T-cell (primary cell): ENCODE measurements at regions not wholly inside any gene's neighbourhood (a gene's known extent, or its start where the extent isn't known, plus 50 kb on each side); places are given as distances from the start of the nearest gene placed in this dataset.
"Not testable (repeated sequence)": the region's sequence is repeated elsewhere in the genome, so short reads cannot be mapped to it uniquely, and the experiment has no call there.

Source experiments
- ATAC-seq, 4 experiments: fragments of 200-7000 bp in 3 of 4; fragments of 150-1000 bp in 1 of 4; cut with Tn5 transposase; replicated peaks in 1 of 4; 1 replicate in 3 of 4; 2 replicates in 1 of 4; pipeline ENCODE4 v1.10.0; 2021; ENCODE audit warnings: moderate library complexity in 3 of 4, mild to moderate bottlenecking in 2 of 4, moderate number of reproducible peaks in 1 of 4
- CTCF ChIA-PET, 2 donors: fragments of 300-600 bp; sonication (Branson Sonifier 250); formaldehyde crosslinking; loops; one replicate each; lab custom pipeline; 2022; ENCODE audit warnings: antibody characterized with exemption in 2 of 2; lab: Charles Lee
- POLR2A ChIA-PET, 2 donors: fragments of 300-600 bp; sonication (Branson Sonifier 250); formaldehyde crosslinking; loops; one replicate each; lab custom pipeline; 2022; ENCODE audit warnings: antibody characterized with exemption in 2 of 2; lab: Charles Lee
- DNase-seq, 35 experiments: peaks; one replicate each; pipeline versions ENCODE4 v3.0.0 to v3.0.0-alpha.2; 2013 to 2023
- H3K27ac ChIP-seq: one replicate; pipeline ENCODE4 v1.5.1; 2013; ENCODE audit warnings: low read length
- H3K27me3 ChIP-seq, 2 experiments: replicated peaks in 1 of 2; 1 replicate in 1 of 2; 2 replicates in 1 of 2; pipeline versions ENCODE4 v1.6.1 to v1.7.0; 2013; ENCODE audit warnings: low read length in 1 of 2, mixed read lengths in 1 of 2; ENCODE audit not compliant: control insufficient read depth in 2 of 2, insufficient read depth in 2 of 2; ENCODE audit errors: extremely low read depth in 1 of 2
- H3K36me3 ChIP-seq, 2 donors: 1 replicate in 1 of 2; 2 replicates in 1 of 2; pipeline versions ENCODE4 v1.6.1 to v1.7.0; 2013; ENCODE audit warnings: low read length in 1 of 2; ENCODE audit not compliant: control insufficient read depth in 2 of 2, insufficient read depth in 1 of 2; ENCODE audit errors: extremely low read depth in 1 of 2
- H3K4me1 ChIP-seq, 2 experiments: 1 replicate in 1 of 2; 2 replicates in 1 of 2; pipeline versions ENCODE4 v1.6.1 to v1.7.0; 2013; ENCODE audit warnings: low read length in 2 of 2, mixed read lengths in 1 of 2; ENCODE audit not compliant: insufficient read depth in 2 of 2, control insufficient read depth in 1 of 2; ENCODE audit errors: extremely low read depth in 1 of 2
- H3K4me3 ChIP-seq, 2 donors: 1 replicate in 1 of 2; 2 replicates in 1 of 2; pipeline versions ENCODE4 v1.5.1 to v1.7.0; 2013; ENCODE audit warnings: mild to moderate bottlenecking in 2 of 2, low read length in 1 of 2, moderate library complexity in 1 of 2; ENCODE audit not compliant: control insufficient read depth in 1 of 2; ENCODE audit errors: extremely low read depth in 1 of 2
- H3K9me3 ChIP-seq: 2 replicates; pipeline ENCODE4 v1.7.0; 2013
- H3K27ac Mint-ChIP-seq, 2 donors: one replicate each; pipeline ENCODE4 v1.8.0; 2020 to 2021; ENCODE audit warnings: mild to moderate bottlenecking in 2 of 2, mixed read lengths in 2 of 2
- H3K27me3 Mint-ChIP-seq, 2 donors: one replicate each; pipeline ENCODE4 v1.8.0; 2021 to 2022; ENCODE audit warnings: mixed read lengths in 2 of 2
- H3K36me3 Mint-ChIP-seq: one replicate; pipeline ENCODE4 v1.8.0; 2021; ENCODE audit warnings: mixed read lengths
- H3K4me1 Mint-ChIP-seq, 3 donors: one replicate each; pipeline ENCODE4 v1.8.0; 2020 to 2022; ENCODE audit warnings: mixed read lengths in 3 of 3, mild to moderate bottlenecking in 1 of 3
- H3K4me3 Mint-ChIP-seq, 3 donors: one replicate each; pipeline ENCODE4 v1.8.0; 2020 to 2022; ENCODE audit warnings: mild to moderate bottlenecking in 3 of 3, mixed read lengths in 3 of 3, moderate library complexity in 3 of 3
- H3K9me3 Mint-ChIP-seq, 3 donors: one replicate each; pipeline ENCODE4 v1.8.0; 2020 to 2022; ENCODE audit warnings: mixed read lengths in 3 of 3
- WGBS: methylation state at CpG from one replicate; pipeline ENCODE4 v1.1.5; 2013; ENCODE audit warnings: missing lambda C conversion rate; ENCODE audit not compliant: insufficient coverage; 5-methylcytosine and 5-hydroxymethylcytosine counted together

DNA sequence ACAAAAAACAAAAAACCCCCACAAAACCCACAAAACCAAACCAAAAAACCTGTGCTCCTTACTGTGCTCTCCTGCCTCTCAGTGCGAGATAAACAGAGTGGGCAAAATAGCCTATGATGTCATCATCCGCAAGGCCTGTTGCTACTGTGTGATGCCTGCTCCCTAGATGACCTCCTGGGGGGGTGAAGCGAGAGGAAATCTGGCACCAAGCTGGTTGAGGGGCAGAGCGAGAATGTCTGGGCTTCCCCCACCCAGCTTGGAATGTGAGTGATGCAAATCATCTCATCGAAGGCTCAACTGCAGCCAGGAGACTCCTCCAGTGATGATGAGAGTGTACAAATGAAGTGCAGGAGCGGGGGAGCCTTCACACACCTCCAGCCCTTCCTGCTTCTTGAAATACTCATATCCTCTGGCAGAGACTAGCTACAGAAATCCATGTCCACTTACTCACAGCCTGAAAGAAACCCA, 57.7 kb upstream of the MAP4K3 start:
- Mint-ChIP-seq H3K27me3 (no peaks in the 10 kb centered on the region), H3K4me1 (peaks cover 0 to 10% (median 2%) of the 10 kb centered on the region in 3 donors), H3K27ac (no peak overlapping the region), H3K4me3 (no peak overlapping the region), H3K9me3 (peaks cover 0 to 4% (median 2%) of the 10 kb centered on the region in 3 donors), H3K36me3 (peaks cover 3% of the 10 kb centered on the region)
- 86% methylated on average over 4 of the region's 6 CpGs for WGBS
- Histone ChIP-seq H3K9me3 (no peaks in the 10 kb centered on the region), H3K4me1 (no peaks in the 10 kb centered on the region), H3K36me3 (no peaks in the 10 kb centered on the region), H3K27ac (no peak overlapping the region), H3K4me3 (no peak overlapping the region), H3K27me3 (no peaks in the 10 kb centered on the region)
- ChIA-PET CTCF (no interaction called here), POLR2A (no interaction called here)
- ATAC-seq (no peak), DNase-seq (no peak)

- Histone ChIP-seq H3K27ac (no peak overlapping the region), H3K27me3 (no peaks in the 10 kb centered on the region), H3K4me1 (no peaks in the 10 kb centered on the region), H3K9me3 (no peaks in the 10 kb centered on the region), H3K36me3 (no peaks in the 10 kb centered on the region), H3K4me3 (no peak overlapping the region)
- H3K36me3 Mint-ChIP-seq, result no peaks in the 10 kb centered on the region
- H3K27ac Mint-ChIP-seq, result no peak overlapping the region
- no peak for DNase-seq
- CTCF ChIA-PET, result no interaction called here
- WGBS, result no CpG with 5 or more reads among the region's 3 CpGs
- peaks cover 3 to 5% of the 10 kb centered on the region in 2 donors for H3K27me3 Mint-ChIP-seq
- peaks cover 2 to 6% (median 4%) of the 10 kb centered on the region in 3 donors for H3K9me3 Mint-ChIP-seq
- H3K4me1 Mint-ChIP-seq, result peaks cover 0 to 6% (median 0%) of the 10 kb centered on the region in 3 donors
- no peak for ATAC-seq
- no peak overlapping the region for H3K4me3 Mint-ChIP-seq
- POLR2A ChIA-PET, result no interaction called here
Measured at GRCh38 chr2:39497082-39497801, 60.2 kb upstream of the MAP4K3 start.

- H3K4me1 ChIP-seq, H3K36me3 Mint-ChIP-seq, H3K9me3 ChIP-seq, DNase-seq, H3K27me3 ChIP-seq, H3K27ac Mint-ChIP-seq, ATAC-seq, H3K4me3 Mint-ChIP-seq, H3K36me3 ChIP-seq, H3K4me3 ChIP-seq, CTCF ChIA-PET, H3K27ac ChIP-seq, H3K4me1 Mint-ChIP-seq, H3K9me3 Mint-ChIP-seq, POLR2A ChIA-PET, H3K27me3 Mint-ChIP-seq: not testable (repeated sequence)
- WGBS, result no CpG with 5 or more reads among the region's 5 CpGs
Measured at GRCh38 chr2:39498176-39498575, 61.1 kb upstream of the MAP4K3 start.

DNA sequence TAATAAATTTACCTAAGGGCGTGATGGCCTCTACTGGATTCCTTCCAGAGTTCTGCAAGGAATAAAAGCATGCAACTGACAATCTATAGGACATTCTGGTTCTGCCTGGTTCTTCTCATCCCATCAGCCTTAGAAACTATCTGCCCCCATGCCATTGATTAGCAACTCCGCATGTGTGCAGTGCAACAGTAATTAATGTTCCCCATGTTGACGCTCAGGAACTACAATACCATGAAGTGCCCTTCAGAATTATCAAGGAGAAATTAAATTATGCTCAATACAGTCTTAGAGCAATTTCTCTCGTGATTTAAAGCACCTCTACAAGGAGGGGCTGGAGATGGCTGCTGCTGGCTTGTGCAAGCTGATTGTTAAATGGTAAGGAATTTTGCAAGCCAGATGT, 61.7 kb upstream of the MAP4K3 start:
- no peak overlapping the region for H3K27ac Mint-ChIP-seq
- DNase-seq, result no peak
- H3K4me3 ChIP-seq, result no peak overlapping the region
- no peaks in the 10 kb centered on the region for H3K27me3 ChIP-seq
- peaks cover 9% of the 10 kb centered on the region in 2 donors for H3K27me3 Mint-ChIP-seq
- WGBS, result 100% methylated on average over 3 of the region's 4 CpGs
- POLR2A ChIA-PET, result no interaction called here
- H3K36me3 Mint-ChIP-seq, result no peaks in the 10 kb centered on the region
- no peaks in the 10 kb centered on the region for H3K4me1 ChIP-seq
- H3K4me1 Mint-ChIP-seq, result peaks cover 0 to 3% (median 0%) of the 10 kb centered on the region in 3 donors
- H3K4me3 Mint-ChIP-seq, result no peak overlapping the region
- H3K36me3 ChIP-seq, result no peaks in the 10 kb centered on the region
- CTCF ChIA-PET, result no interaction called here
- no peaks in the 10 kb centered on the region for H3K9me3 ChIP-seq
- ATAC-seq, result no peak
- peaks cover 2 to 6% (median 4%) of the 10 kb centered on the region in 3 donors for H3K9me3 Mint-ChIP-seq
- no peak overlapping the region for H3K27ac ChIP-seq

- Mint-ChIP-seq H3K27ac (no peak overlapping the region), H3K27me3 (peaks cover 9% of the 10 kb centered on the region in 2 donors), H3K36me3 (no peaks in the 10 kb centered on the region), H3K4me1 (peaks cover 0 to 3% (median 0%) of the 10 kb centered on the region in 3 donors), H3K9me3 (peaks cover 2 to 6% (median 4%) of the 10 kb centered on the region in 3 donors), H3K4me3 (no peak overlapping the region)
- no peak overlapping the region for H3K4me3 ChIP-seq
- H3K4me1 ChIP-seq, result no peaks in the 10 kb centered on the region
- H3K36me3 ChIP-seq, result no peaks in the 10 kb centered on the region
- ChIA-PET POLR2A (no interaction called here), CTCF (no interaction called here)
- no peak for ATAC-seq
- no peak overlapping the region for H3K27ac ChIP-seq
- DNase-seq, result no peak
- H3K9me3 ChIP-seq, result no peaks in the 10 kb centered on the region
- no CpG with 5 or more reads among the region's 2 CpGs for WGBS
- H3K27me3 ChIP-seq, result no peaks in the 10 kb centered on the region
Measured at GRCh38 chr2:39499336-39499735, 62.3 kb upstream of the MAP4K3 start.

DNA sequence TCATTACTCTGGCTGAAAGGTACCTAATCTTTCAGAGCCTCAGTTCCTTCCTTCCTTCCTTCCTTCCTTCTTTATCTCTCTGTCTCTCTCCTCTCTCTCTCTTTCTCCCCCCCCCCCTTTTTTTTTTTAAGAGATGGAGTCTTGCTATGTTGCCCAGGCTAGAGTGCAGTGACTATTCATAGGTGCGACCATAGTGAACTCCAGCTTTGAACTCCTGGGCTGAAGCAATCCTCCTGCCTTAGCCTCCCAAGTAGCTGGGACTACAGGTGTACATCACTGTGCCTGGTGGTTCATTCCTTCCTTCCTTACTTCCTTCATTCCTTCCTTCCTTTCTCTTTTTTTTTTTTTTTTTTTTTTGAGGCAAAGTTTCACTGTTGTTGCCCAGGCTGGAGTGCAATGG, 64.3 kb upstream of the MAP4K3 start:
- no peak overlapping the region for H3K27ac Mint-ChIP-seq
- ATAC-seq, result no peak
- DNase-seq, result no peak
- Histone ChIP-seq H3K4me1 (no peaks in the 10 kb centered on the region), H3K36me3 (no peaks in the 10 kb centered on the region), H3K27ac (no peak overlapping the region), H3K4me3 (no peak overlapping the region), H3K27me3 (no peaks in the 10 kb centered on the region), H3K9me3 (no peaks in the 10 kb centered on the region)
- peaks cover 9% of the 10 kb centered on the region in 2 donors for H3K27me3 Mint-ChIP-seq
- ChIA-PET CTCF (no interaction called here), POLR2A (interaction anchor here in 1 of 2 donors (0.7 kb wide), 1 partner anchor 85 kb away, joined by 10 read pairs; no protein-coding TSS in a partner anchor)
- no peaks in the 10 kb centered on the region for H3K4me1 Mint-ChIP-seq
- WGBS, result 100% methylated on average over 1 of the region's 1 CpG
- no peak overlapping the region for H3K4me3 Mint-ChIP-seq
- H3K9me3 Mint-ChIP-seq, result peaks cover 2 to 6% (median 4%) of the 10 kb centered on the region in 3 donors
- H3K36me3 Mint-ChIP-seq, result no peaks in the 10 kb centered on the region
